ENCODE measurements at regions not wholly inside any gene's neighbourhood (a gene's known extent, or its start where the extent isn't known, plus 50 kb on each side); places are given as distances from the start of the nearest gene placed in this dataset.

DNA sequence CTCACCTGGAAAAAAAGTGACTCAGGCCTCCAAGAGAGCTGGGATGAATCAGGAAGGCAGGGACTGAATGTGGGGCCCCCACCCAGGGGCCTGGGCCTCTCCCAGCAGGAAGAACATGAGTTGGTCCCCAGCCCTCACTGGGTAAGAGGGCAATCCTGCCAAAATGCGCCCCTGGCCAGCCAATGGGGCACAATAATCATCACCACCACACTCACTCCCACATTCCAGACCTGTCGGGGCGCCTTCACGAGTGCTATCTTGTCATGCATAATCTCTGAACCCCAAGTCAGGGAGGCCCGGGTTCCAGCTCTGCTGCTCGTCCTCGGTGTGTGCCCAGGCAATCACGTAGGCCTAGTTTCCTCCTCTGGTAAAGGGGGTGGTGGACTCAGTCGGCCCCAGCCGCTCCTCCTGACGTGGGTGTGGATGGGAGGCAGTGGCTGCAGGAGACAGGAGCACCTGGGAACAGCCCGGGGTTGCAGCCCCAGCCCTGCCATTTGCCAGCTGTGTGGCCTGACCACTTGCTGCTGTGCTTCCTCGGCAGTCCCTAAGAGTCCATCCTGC is 115.1 kb downstream of the CYP26B1 start:
- no peak overlapping the region for H3K4me3 ChIP-seq (replicated peaks; ENCODE audit: low read depth, low read length)
- TF ChIP-seq, protein P1, sequence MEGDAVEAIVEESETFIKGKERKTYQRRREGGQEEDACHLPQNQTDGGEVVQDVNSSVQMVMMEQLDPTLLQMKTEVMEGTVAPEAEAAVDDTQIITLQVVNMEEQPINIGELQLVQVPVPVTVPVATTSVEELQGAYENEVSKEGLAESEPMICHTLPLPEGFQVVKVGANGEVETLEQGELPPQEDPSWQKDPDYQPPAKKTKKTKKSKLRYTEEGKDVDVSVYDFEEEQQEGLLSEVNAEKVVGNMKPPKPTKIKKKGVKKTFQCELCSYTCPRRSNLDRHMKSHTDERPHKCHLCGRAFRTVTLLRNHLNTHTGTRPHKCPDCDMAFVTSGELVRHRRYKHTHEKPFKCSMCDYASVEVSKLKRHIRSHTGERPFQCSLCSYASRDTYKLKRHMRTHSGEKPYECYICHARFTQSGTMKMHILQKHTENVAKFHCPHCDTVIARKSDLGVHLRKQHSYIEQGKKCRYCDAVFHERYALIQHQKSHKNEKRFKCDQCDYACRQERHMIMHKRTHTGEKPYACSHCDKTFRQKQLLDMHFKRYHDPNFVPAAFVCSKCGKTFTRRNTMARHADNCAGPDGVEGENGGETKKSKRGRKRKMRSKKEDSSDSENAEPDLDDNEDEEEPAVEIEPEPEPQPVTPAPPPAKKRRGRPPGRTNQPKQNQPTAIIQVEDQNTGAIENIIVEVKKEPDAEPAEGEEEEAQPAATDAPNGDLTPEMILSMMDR (IDR thresholded peaks at IDR 0.05; ENCODE audit: low read length, missing control alignments): no peak
- no peak for DNase-seq (ENCODE audit: low read depth)

DNA sequence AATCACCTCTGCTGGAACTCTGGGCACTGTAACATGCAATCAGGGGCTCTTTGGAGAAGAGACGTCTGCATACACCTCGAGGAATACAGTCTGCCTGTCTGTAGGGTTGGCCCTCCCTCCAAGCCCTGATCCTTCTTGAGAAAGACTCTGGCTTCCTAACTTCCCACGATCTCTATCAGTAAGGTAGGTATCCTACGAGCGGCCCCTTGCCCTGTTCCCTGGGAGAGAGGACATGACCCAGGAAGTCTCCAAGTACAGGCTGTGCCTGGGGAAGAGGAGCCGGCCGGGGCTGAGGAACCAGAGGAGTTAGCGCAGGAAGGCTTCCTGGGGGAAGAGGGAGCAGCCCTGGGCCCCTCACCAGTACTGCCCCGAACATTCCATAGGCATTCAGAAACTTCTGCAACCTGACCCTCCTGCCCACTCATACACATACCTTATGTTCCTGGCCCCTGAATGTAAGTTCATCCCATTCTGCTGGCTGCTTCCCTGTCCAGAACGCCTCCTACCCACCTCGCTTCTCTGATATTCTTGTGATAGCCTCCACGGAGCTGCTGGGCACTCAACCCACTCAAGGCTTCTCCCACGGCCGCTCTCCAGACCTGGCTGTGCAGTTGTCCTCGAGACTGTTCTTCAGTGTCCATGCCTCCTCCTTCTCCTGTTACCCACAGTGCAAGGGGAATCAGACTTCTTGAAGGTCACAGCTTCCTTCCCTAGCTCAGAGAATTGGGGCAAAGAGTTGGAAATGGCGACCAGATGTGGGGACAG is 116.1 kb downstream of the CYP26B1 start:
- DNase-seq (ENCODE audit: low read depth): no peak
- TF ChIP-seq, protein P1 (IDR thresholded peaks at IDR 0.05; ENCODE audit: low read length, missing control alignments): no peak
- no peak overlapping the region for H3K4me3 ChIP-seq (replicated peaks; ENCODE audit: low read depth, low read length)

DNA sequence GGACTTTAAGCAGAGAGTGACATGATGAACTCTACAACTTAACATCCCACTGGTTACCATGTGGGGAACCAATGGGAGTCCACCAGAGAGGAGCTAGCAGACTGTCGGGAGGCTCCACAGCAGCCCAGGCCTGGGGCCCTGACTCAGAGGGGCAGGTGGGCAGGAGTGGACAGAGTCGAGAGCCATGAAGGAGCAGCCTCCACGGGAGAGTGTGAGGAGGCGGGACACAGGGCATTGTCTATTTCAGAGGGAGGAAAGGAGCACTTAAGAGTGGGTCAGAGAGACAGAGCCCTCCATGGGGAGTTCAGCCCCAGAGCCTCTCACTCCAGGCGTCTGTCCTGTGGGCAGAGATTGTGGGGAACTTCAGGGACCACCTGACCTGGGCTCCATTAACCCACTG is 118.7 kb downstream of the CYP26B1 start:
- TF ChIP-seq, protein P1 (IDR thresholded peaks at IDR 0.05; ENCODE audit: low read length, missing control alignments): no peak
- no peak for DNase-seq (ENCODE audit: low read depth)

DNA sequence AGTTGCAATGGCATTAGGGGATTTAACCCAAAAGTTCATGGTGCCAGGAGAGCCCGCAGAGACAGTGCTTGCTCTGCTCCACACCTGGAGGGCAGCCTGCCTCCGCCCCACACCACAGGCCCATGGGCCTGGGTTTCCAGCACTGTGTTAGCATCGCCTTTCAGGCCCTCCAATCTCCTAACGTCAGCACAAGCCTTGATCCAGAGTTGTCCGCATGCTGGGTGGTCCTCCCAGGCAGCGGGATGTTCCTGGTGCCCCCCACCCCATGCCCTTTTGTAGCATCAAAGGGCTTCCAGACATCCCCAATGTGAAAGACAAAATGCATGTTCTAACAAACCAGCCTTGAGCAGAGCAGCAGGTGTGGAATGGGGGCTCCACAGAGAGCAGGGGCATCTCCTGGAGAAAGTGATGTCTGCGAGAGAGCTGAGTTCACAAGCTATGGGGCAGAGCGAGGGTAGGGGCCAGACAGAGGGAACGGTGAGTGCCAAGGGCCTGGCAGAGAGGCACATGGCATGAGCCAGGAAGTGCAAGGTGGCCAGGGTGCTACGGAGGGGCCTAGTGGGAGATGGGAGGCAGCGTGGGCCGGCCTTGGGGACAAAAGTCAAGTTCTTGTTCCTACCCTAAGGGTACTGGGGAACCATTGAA is 119.2 kb downstream of the CYP26B1 start:
- no peak for DNase-seq (ENCODE audit: low read depth)
- no peak overlapping the region for H3K4me3 ChIP-seq (replicated peaks; ENCODE audit: low read depth, low read length)
- TF ChIP-seq, protein P1 (IDR thresholded peaks at IDR 0.05; ENCODE audit: low read length, missing control alignments): no peak

More for the DNA sequence above, 118.7 kb downstream of the CYP26B1 start:
- H3K4me3 ChIP-seq (replicated peaks; ENCODE audit: low read depth, low read length): no peak overlapping the region

DNA sequence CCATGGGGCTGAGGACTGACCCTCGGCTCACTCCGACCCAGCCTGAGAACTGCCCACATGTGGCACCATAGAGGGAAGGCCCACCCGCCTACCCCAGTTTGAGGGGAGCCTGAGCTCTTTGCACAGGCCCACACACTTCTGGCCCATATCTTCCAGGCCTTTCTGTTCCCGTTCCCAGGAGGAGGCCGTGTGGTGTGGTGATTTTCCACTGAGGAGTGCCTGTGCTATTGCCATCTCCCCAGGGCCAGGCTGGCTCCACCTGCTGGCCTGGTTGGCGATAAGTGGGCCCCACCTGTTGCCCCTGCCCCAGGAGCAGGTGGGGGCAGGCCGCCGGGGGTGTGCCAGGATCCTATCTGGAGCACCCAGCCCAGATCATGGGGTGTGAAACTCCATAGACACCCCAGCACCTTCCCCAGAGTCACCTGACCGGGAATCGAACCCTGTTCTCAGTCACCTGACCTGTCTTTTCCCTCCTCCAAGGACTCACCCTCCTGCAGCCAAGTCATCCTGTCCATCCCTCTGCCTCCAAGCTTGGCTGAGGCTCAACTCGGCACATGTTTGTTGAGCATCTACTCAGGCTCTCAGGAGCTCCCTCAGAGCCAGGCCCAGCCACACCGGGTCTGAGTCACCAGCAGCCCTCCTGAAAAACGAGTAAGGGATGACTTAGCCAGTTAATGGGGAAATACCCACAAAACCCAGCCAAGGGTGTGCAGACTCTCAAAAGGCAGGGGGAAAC is 120.1 kb downstream of the CYP26B1 start:
- TF ChIP-seq, protein P1 (IDR thresholded peaks at IDR 0.05; ENCODE audit: low read length, missing control alignments): no peak
- no peak overlapping the region for H3K4me3 ChIP-seq (replicated peaks; ENCODE audit: low read depth, low read length)
- no peak for DNase-seq (ENCODE audit: low read depth)

DNA sequence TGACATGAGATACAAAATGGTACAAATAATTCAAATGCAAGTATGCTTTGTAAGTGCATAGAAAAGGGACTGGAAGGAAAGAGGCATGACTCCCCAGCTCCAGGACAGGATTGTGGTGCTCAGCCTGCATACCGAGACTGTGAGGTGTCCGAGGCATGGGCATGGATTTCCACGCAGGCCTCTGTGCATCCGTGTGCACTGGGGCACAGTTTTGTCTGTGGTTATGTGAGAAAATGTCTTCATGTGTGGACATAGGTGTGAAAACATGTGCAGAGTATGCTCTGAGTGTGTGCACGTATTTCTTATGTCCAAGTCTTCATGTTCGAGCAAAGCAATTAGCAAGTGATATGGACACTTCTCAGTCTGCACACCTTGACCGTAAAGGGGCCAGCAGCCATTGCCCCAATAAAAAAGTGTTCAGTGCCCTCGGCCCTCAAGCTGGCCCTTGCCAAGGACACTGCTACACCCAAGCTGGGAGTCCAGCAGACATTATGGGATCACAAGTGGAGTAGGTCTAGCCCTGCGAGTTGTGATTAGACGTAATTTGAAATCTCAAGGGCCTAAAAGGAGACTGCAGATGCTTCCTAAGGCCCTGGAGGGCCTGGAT is 120.7 kb downstream of the CYP26B1 start:
- no peak for DNase-seq (ENCODE audit: low read depth)
- no peak overlapping the region for H3K4me3 ChIP-seq (replicated peaks; ENCODE audit: low read depth, low read length)
- TF ChIP-seq, protein P1 (IDR thresholded peaks at IDR 0.05; ENCODE audit: low read length, missing control alignments): no peak
